Stomach (tissue), 8 donors: ENCODE measurements at regions not wholly inside any gene's neighbourhood (a gene's known extent, or its start where the extent isn't known, plus 50 kb on each side); places are given as distances from the start of the nearest gene placed in this dataset.

Experiments
- DNase-seq, 2 donors: peaks; one replicate each; pipeline versions ENCODE4 v3.0.0 to v3.0.0-alpha.2; 2013 to 2019
- H3K27ac ChIP-seq, 5 donors: fragments of 200-600 bp in 4 of 5; sonication (generic) in 4 of 5; one replicate each; pipeline ENCODE4 v1.5.1; 2013 to 2019; ENCODE audit warnings: mild to moderate bottlenecking in 1 of 5, moderate library complexity in 1 of 5
- H3K27me3 ChIP-seq, 3 donors: fragments of 200-600 bp; sonication (generic); one replicate each; pipeline ENCODE4 v1.5.1; 2017 to 2019; ENCODE audit warnings: mixed run types in 1 of 3
- H3K36me3 ChIP-seq, 4 donors: fragments of 200-600 bp; sonication (generic); 1 replicate in 3 of 4; 2 replicates in 1 of 4; pipeline ENCODE4 v1.5.1; 2016 to 2019
- H3K4me1 ChIP-seq, 4 donors: fragments of 200-600 bp; sonication (generic); one replicate each; pipeline ENCODE4 v1.5.1; 2016 to 2019
- H3K4me3 ChIP-seq, 4 donors: fragments of 200-600 bp; sonication (generic) in 3 of 4; one replicate each; pipeline ENCODE4 v1.5.1; 2016 to 2019; ENCODE audit warnings: mild to moderate bottlenecking in 1 of 4
- H3K9me3 ChIP-seq, 4 donors: fragments of 200-600 bp; sonication (generic); one replicate each; pipeline ENCODE4 v1.5.1; 2016 to 2019
- CTCF ChIP-seq, 7 experiments: fragments of 450-650 bp in 4 of 7; fragments of 200-600 bp in 3 of 7; sonication (generic) in 3 of 7; IDR thresholded peaks; one replicate each; pipeline ENCODE4 v1.5.1; 2016 to 2019; ENCODE audit warnings: antibody characterized with exemption in 7 of 7, control low read depth in 2 of 7, mild to moderate bottlenecking in 1 of 7
- EP300 ChIP-seq: sonication (generic); formaldehyde crosslinking; IDR thresholded peaks from one replicate; pipeline ENCODE4 v1.6.1; 2017; ENCODE audit warnings: antibody characterized with exemption
- POLR2A ChIP-seq, 4 donors: fragments of 450-650 bp; IDR thresholded peaks; one replicate each; pipeline ENCODE4 v1.6.1; 2016; ENCODE audit warnings: antibody characterized with exemption in 4 of 4, control low read depth in 2 of 4, mild to moderate bottlenecking in 1 of 4, moderate library complexity in 1 of 4
- POLR2AphosphoS5 ChIP-seq, 3 donors: sonication (generic); formaldehyde crosslinking; IDR thresholded peaks; one replicate each; pipeline ENCODE4 v1.6.1; 2016; ENCODE audit warnings: antibody characterized with exemption in 3 of 3
- WGBS, 5 donors: extraction: QIAGEN DNeasy Blood & Tissue Kit in 3 of 5; methylation state at CpG; one replicate each; pipeline versions ENCODE4 v1.1.5 to v1.1.7; 2013 to 2018; 5-methylcytosine and 5-hydroxymethylcytosine counted together
- intact Hi-C: fragments of 100-400 bp; cut with DNase I; formaldehyde crosslinking; loops from one replicate; pipeline ENCODE4 v1.15.1; 2023; ENCODE audit warnings: low total_unique reads
- donor health status: healthy with polysubstance abuse.
- donor health status: Bipolar disorder and iron deficiency.
- donor health status: healthy.

- no peaks in the 10 kb centered on the region for H3K27me3 ChIP-seq
- H3K27ac ChIP-seq = no peak overlapping the region
- TF ChIP-seq POLR2A (IDR thresholded peaks at IDR 0.05) (no peak), CTCF (IDR thresholded peaks at IDR 0.05) (no peak), EP300 (no peak), POLR2AphosphoS5 (IDR thresholded peaks at IDR 0.05) (no peak)
- H3K4me1 ChIP-seq = no peaks in the 10 kb centered on the region
- DNase-seq = no peak
- H3K4me3 ChIP-seq = no peak overlapping the region
- no peaks in the 10 kb centered on the region for H3K36me3 ChIP-seq
- intact Hi-C loops = no loop called here
- WGBS, 5 donors = 61 to 73% (median 69%) methylated on average over 5 of the region's 5 CpGs
- H3K9me3 ChIP-seq = peaks cover 0 to 17% (median 6%) of the 10 kb centered on the region in 4 donors
These were observed 458.0 kb downstream of the HAPSTR1 start for GRCh38 chr16:9549487-9549886.

- no peaks in the 10 kb centered on the region for H3K36me3 ChIP-seq
- no peak for DNase-seq
- peaks cover 0 to 27% (median 13%) of the 10 kb centered on the region in 4 donors for H3K9me3 ChIP-seq
- 87 to 93% (median 92%) methylated on average over 3 of the region's 3 CpGs for WGBS, 5 donors
- TF ChIP-seq CTCF (IDR thresholded peaks at IDR 0.05) (no peak), EP300 (no peak), POLR2A (IDR thresholded peaks at IDR 0.05) (no peak), POLR2AphosphoS5 (IDR thresholded peaks at IDR 0.05) (no peak)
- intact Hi-C loops = no loop called here
- no peaks in the 10 kb centered on the region for H3K27me3 ChIP-seq
- no peak overlapping the region for H3K4me3 ChIP-seq
- no peak overlapping the region for H3K27ac ChIP-seq
- H3K4me1 ChIP-seq = no peaks in the 10 kb centered on the region
These were observed 463.6 kb downstream of the HAPSTR1 start for GRCh38 chr16:9555051-9555450.

GRCh38 chr16:9556949-9557665, 465.7 kb downstream of the HAPSTR1 start:
- TF ChIP-seq EP300 = no peak
- no peak for TF ChIP-seq POLR2A (IDR thresholded peaks at IDR 0.05)
- TF ChIP-seq POLR2AphosphoS5 (IDR thresholded peaks at IDR 0.05) = no peak
- no peak for TF ChIP-seq CTCF (IDR thresholded peaks at IDR 0.05)
- Histone ChIP-seq H3K27ac (no peak overlapping the region), H3K27me3 (no peaks in the 10 kb centered on the region), H3K9me3 (peaks cover 0 to 17% (median 6%) of the 10 kb centered on the region in 4 donors), H3K36me3 (no peaks in the 10 kb centered on the region), H3K4me3 (no peak overlapping the region), H3K4me1 (no peaks in the 10 kb centered on the region)
- intact Hi-C loops = no loop called here
- 69 to 76% (median 72%) methylated on average over 7 of the region's 7 CpGs for WGBS, 5 donors
- DNase-seq = no peak

GRCh38 chr16:9557713-9558112, 466.3 kb downstream of the HAPSTR1 start:
- H3K36me3 ChIP-seq = no peaks in the 10 kb centered on the region
- peaks cover 0 to 17% (median 6%) of the 10 kb centered on the region in 4 donors for H3K9me3 ChIP-seq
- intact Hi-C loops = no loop called here
- WGBS, 5 donors = 86 to 90% (median 88%) methylated on average over 3 of the region's 3 CpGs
- no peak for TF ChIP-seq POLR2A (IDR thresholded peaks at IDR 0.05)
- no peak overlapping the region for H3K4me3 ChIP-seq
- no peak for DNase-seq
- H3K27me3 ChIP-seq = no peaks in the 10 kb centered on the region
- H3K4me1 ChIP-seq = no peaks in the 10 kb centered on the region
- no peak overlapping the region for H3K27ac ChIP-seq

- H3K27me3 ChIP-seq = no peaks in the 10 kb centered on the region
- WGBS, 5 donors = 85 to 90% (median 89%) methylated on average over 6 of the region's 6 CpGs
- H3K36me3 ChIP-seq = no peaks in the 10 kb centered on the region
- intact Hi-C loops = no loop called here
- no peaks in the 10 kb centered on the region for H3K4me1 ChIP-seq
- no peak overlapping the region for H3K4me3 ChIP-seq
- no peak overlapping the region for H3K27ac ChIP-seq
- no peak for DNase-seq
- no peak for TF ChIP-seq POLR2AphosphoS5 (IDR thresholded peaks at IDR 0.05)
- TF ChIP-seq POLR2A (IDR thresholded peaks at IDR 0.05) = no peak
- no peak for TF ChIP-seq CTCF (IDR thresholded peaks at IDR 0.05)
- no peak for TF ChIP-seq EP300
- H3K9me3 ChIP-seq = no peaks in the 10 kb centered on the region
These were observed 474.7 kb downstream of the HAPSTR1 start for GRCh38 chr16:9566099-9566498.
